HG03064 (cell line): ENCODE measurements at regions not wholly inside any gene's neighbourhood (a gene's known extent, or its start where the extent isn't known, plus 50 kb on each side); places are given as distances from the start of the nearest gene placed in this dataset.
"Not testable (repeated sequence)": the region's sequence is repeated elsewhere in the genome, so short reads cannot be mapped to it uniquely, and the experiment has no call there.

Source experiments
- ATAC-seq: cut with Tn5 transposase; IDR thresholded peaks from one replicate; pipeline ENCODE4 v1.9.1; 2021; ENCODE audit warnings: low read depth; ENCODE audit not compliant: unreplicated experiment

DNA sequence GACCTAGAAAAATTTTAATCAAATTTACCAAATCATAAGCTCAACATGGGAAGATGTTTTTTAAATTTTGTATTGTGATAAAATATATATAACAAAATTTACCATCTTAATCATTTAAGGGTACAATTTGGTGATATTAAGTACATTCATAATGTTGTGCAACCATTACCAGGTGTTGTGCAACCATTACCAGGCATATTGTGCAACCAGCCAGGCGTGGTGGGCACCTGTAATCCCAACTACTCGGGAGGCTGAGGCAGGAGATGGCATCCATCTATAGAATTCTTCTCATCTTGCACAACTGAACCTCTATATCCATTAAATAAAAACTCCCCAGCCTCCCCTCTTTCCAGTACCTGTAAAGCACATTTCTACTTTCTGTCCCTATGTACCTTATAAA lies 124.5 kb upstream of the SLC13A1 start:
- ATAC-seq, result no peak

DNA sequence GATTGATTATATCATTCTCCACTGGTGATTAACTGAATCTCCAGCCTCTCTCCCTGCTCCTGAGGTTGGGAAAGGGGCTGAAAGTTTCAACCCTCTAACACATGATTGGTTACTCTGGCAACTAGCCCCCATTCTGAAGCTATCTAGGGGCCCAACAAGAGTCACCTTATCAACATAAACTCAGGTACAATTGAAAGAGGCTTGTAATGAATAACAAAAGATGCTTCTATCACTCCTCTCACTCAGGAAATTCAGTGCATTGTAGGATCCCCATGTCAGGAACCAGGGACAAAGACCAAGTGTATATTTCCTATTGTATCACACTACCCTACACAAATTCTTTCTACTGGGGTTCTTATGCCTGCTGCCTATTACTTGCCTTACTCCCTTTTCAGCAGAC lies 123.9 kb upstream of the SLC13A1 start:
- no peak for ATAC-seq

GRCh38 chr7:123321578-123321977 lies 121.8 kb upstream of the SLC13A1 start:
- not testable (repeated sequence) for ATAC-seq

DNA sequence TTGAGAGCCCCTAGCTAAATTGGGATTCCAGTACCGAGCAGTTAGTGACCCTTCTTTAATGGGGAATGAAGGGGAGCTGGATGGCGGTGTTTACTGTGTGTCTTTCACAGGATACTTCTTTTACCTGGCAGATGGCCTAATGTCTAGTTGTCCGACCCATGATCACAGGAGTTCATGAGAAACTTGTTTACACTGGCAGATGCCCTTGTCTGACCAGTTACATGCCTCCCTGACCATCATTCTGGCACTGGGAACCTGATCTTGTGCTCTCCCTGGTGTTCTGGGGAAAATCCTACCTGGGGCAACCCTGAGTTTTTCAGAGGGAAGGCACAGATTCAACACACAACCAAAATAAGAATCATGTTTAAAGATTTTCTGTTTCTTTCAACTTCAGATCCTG lies 120.1 kb upstream of the SLC13A1 start:
- ATAC-seq, result no peak

DNA sequence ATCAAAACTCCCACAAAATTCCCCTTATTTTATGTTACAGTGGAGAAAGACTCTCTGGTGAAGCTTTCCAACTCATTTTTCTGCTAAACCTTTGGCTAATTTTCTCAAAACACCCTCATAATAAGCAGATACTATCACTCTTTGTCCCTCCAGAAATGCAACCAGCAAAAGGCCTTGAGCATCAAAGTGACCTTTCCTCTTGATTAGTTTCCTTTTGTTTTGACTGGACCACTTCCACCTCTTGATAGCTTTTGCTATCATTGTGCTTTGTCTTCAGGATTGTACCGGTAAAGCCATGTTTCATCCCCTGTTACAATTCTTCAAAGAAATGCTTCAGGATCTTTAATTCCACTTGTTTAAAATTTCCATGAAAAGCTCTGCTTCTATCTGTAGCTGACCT lies 115.1 kb upstream of the SLC13A1 start:
- no peak for ATAC-seq

- no peak for ATAC-seq
These were observed 108.6 kb upstream of the SLC13A1 start for GRCh38 chr7:123308254-123308951.

DNA sequence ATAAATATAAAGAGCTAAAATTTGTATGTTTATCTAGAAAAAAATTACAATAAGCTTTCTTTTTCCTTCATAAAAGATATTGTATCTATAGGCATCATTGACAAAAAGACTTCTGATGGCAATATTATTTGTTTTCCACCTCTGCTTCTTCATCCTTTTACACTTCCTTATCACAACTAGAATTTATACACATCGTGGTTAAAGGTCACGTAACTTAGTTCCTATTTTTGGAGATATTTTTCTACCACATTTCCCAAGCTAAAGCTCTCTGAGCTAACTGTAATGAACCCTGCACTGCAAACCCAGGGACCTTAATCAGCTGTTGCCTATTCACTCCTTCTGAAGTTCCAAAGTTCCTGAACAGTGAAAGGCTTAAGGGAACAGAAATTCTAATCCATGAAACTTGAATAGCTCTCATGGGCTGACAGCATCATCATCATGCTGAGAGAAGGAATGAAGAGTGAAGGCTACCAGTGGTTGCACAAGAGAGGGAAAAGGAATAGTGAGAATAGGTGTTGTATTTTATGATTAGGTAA lies 106.1 kb upstream of the SLC13A1 start:
- ATAC-seq, result no peak

- ATAC-seq, result no peak
These were observed 104.2 kb upstream of the SLC13A1 start for GRCh38 chr7:123303926-123304325.

DNA sequence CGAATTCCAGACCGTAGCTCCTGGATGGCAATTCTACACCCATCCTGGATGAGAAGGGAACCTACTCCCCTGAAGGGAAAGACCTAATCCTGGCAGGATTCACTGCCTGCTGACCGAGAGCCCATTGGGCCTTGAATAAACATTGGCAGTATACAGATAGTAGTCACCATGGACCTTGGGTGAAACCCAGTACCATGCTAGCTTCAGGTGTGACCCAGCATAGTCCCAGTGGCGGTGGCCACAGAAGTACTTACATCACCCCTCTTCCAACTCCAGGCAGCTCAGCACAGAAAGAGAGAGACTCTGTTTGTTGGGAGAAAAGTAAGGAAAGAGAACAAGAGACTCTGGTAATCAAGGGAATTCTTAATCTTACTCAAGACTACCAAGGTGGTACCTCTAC lies 97.2 kb upstream of the SLC13A1 start:
- ATAC-seq, result no peak

GRCh38 chr7:123293710-123294109 lies 93.9 kb upstream of the SLC13A1 start:
- no peak for ATAC-seq

- no peak for ATAC-seq
These were observed 92.5 kb upstream of the SLC13A1 start for GRCh38 chr7:123292227-123292626.

GRCh38 chr7:123289200-123289599 lies 89.4 kb upstream of the SLC13A1 start:
- no peak for ATAC-seq

- no peak for ATAC-seq
These were observed 85.4 kb upstream of the SLC13A1 start for GRCh38 chr7:123285076-123285700.

DNA sequence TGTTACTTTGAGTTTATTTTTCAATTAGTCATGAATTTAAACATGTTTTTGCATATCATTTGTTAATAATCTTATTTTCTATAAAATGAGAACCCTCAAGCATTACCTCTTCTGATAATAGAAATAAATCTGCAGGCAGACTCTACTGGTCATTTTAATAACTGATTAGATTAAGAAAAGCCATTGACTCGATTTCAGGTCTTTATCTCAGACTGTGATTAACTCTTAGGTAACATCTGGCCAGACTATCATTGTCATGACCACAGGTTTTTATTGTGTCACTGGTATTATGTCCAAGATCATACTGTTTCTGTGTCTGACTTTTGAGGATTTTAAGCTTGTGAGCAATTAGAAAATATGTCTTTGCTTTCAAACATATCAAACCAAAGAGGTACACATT lies 83.6 kb upstream of the SLC13A1 start:
- ATAC-seq, result no peak

GRCh38 chr7:123282181-123282580 lies 82.4 kb upstream of the SLC13A1 start:
- ATAC-seq, result no peak

DNA sequence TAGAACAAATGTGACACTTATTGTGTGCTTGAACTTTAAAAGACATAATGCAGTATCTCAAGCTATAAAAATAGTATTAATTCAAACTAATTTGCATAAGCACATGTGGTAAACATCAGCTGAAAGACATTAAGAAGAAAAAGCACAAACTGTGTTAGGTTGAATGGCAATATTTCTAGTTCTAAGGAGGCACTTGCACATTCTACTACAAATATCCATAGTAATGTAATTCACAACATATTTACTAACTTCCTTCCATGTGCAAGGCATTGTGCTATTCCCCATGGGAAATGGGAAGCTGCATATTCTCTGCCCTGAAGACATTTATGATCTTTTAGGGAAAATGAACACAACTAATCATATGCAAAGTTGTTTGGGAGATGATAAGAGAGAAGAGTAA lies 80.2 kb upstream of the SLC13A1 start:
- no peak for ATAC-seq

- ATAC-seq, result no peak
These were observed 75.4 kb upstream of the SLC13A1 start for GRCh38 chr7:123275036-123275753.

- ATAC-seq, result no peak
These were observed 73.4 kb upstream of the SLC13A1 start for GRCh38 chr7:123273185-123273584.

DNA sequence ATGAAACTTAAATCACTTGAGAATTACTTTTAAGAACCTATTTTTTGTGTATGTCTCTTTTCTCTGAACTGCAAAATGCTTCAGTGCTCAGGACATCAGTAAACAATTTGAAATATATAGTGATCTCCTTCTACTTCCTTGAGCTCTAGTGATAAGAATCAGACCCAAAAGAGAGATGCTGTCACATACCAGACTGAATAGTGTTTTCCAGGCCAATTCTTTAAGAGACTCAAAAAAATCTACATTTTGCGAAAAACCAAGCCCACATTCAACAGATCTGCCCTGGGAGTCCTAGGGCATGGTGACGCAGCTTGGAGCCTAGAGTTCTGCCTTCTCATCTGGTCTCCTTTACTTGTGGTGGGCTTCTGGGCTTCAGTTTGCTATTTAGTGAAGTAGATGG lies 72.1 kb upstream of the SLC13A1 start:
- no peak for ATAC-seq

DNA sequence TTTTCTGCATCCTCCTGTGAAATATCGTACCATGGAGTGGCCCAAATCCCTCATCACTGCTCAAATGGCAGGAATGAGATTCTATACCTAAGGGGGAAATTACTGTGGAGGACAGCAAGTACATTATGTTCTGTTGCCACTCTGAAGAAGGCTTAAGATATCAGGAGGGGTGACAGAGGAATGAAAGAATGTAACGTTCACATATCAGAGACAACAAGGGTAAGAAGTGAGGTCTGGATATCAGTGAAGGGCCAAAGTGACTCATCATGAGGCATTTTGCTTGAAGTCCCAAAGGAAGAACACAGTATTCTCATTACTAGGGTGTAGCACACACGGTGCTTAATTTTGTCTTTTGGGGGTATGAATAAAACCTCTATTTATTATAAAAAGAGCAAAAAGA lies 71.5 kb upstream of the SLC13A1 start:
- ATAC-seq, result no peak

DNA sequence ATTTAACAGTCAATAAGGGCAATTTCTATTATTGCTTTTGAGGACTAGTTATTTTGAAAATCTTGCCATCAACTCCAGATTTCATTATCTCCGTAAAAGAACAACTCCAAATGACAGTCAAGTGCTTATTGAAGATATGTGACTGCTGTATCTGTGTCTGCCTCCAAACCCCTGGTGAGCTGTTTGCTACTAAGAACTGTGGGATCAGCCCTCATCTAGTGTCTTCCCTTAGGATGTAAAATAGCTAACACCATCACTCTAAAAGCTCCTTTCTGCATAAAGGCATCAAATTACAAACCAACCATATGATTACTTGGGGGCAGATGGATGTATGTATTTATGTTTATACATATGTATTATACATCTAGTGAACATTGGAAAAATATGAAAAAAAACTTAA lies 70.8 kb upstream of the SLC13A1 start:
- ATAC-seq, result no peak

DNA sequence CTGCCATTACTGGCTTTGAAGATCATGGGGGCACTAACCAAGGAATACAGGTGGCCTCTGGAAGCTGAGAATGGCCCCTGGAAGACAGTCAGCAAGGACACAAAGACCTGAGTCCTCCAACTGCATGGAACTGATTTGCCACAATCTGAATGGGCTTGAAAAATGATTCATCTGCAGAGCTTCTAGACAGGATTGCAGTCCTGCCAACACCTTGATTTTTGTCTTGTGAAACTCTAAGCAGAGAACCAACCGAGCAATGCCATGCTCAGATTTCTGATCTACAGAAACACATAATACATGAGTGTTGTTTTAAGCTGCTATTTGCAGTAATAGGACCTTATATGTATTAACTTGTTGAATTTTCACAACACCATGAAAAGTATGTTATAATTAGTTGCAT lies 66.1 kb upstream of the SLC13A1 start:
- ATAC-seq, result no peak
